H9 (cell line): ENCODE measurements at regions not wholly inside any gene's neighbourhood (a gene's known extent, or its start where the extent isn't known, plus 50 kb on each side); places are given as distances from the start of the nearest gene placed in this dataset.

Experiments
- DNase-seq: peaks from one replicate; pipeline ENCODE4 v3.0.0-alpha.2; 2017
- H2AFZ ChIP-seq: one replicate; pipeline ENCODE4 v1.6.1; 2013; ENCODE audit warnings: mild to moderate bottlenecking, low read length, control low read depth, moderate library complexity
- H2AK5ac ChIP-seq: 2 replicates; pipeline ENCODE4 v1.6.1; 2013; ENCODE audit warnings: low read length, control low read depth, mixed read lengths; ENCODE audit not compliant: insufficient read length
- H2BK120ac ChIP-seq: one replicate; pipeline ENCODE4 v1.6.1; 2013; ENCODE audit warnings: low read depth, mild to moderate bottlenecking, low read length, control low read depth, inconsistent platforms; ENCODE audit not compliant: poor library complexity, severe bottlenecking
- H2BK12ac ChIP-seq: 2 replicates; pipeline ENCODE4 v1.6.1; 2013; ENCODE audit warnings: low read length, control low read depth, mixed read lengths, low read depth; ENCODE audit not compliant: insufficient read length
- H2BK15ac ChIP-seq: 2 replicates; pipeline ENCODE4 v1.6.1; 2013; ENCODE audit warnings: low read depth, low read length, control low read depth
- H2BK20ac ChIP-seq: one replicate; pipeline ENCODE4 v1.6.1; 2013; ENCODE audit warnings: low read depth, mild to moderate bottlenecking, low read length, control low read depth, inconsistent platforms; ENCODE audit not compliant: poor library complexity, severe bottlenecking
- H2BK5ac ChIP-seq: 2 replicates; pipeline ENCODE4 v1.6.1; 2013; ENCODE audit warnings: low read length, control low read depth, mixed read lengths; ENCODE audit not compliant: insufficient read length
- H3K14ac ChIP-seq: 2 replicates; pipeline ENCODE4 v1.6.1; 2013; ENCODE audit warnings: low read length, control low read depth; ENCODE audit not compliant: insufficient read depth
- H3K18ac ChIP-seq: 2 replicates; pipeline ENCODE4 v1.6.1; 2013; ENCODE audit warnings: low read depth, mild to moderate bottlenecking, mixed read lengths, low read length, control low read depth; ENCODE audit not compliant: insufficient read length
- H3K23ac ChIP-seq: 2 replicates; pipeline ENCODE4 v1.6.1; 2013; ENCODE audit warnings: low read length, control low read depth, mixed read lengths, low read depth; ENCODE audit not compliant: insufficient read length
- H3K23me2 ChIP-seq: 2 replicates; pipeline ENCODE4 v1.6.1; 2013; ENCODE audit warnings: low read depth, mild to moderate bottlenecking, mixed read lengths, low read length, control low read depth; ENCODE audit not compliant: insufficient read length, poor library complexity, severe bottlenecking
- H3K27ac ChIP-seq: 2 replicates; pipeline ENCODE4 v1.5.1; 2013; ENCODE audit warnings: low read length, control low read depth, mixed read lengths, low read depth; ENCODE audit not compliant: insufficient read length
- H3K27me3 ChIP-seq: 2 replicates; pipeline ENCODE4 v1.6.1; 2013; ENCODE audit warnings: low read length, control low read depth, inconsistent platforms; ENCODE audit not compliant: insufficient read depth
- H3K4ac ChIP-seq: 2 replicates; pipeline ENCODE4 v1.6.1; 2013; ENCODE audit warnings: low read depth, mild to moderate bottlenecking, control low read depth, inconsistent platforms, low read length, moderate library complexity
- H3K4me1 ChIP-seq: 2 replicates; pipeline ENCODE4 v1.6.1; 2013; ENCODE audit warnings: low read length, control low read depth, inconsistent platforms; ENCODE audit not compliant: insufficient read depth
- H3K4me2 ChIP-seq: 2 replicates; pipeline ENCODE4 v1.6.1; 2013; ENCODE audit warnings: low read length, control low read depth, mixed read lengths; ENCODE audit not compliant: insufficient read length, insufficient read depth
- H3K56ac ChIP-seq: 2 replicates; pipeline ENCODE4 v1.6.1; 2013; ENCODE audit warnings: low read depth, mild to moderate bottlenecking, mixed read lengths, low read length, control low read depth; ENCODE audit not compliant: insufficient read length
- H3K79me1 ChIP-seq: 2 replicates; pipeline ENCODE4 v1.6.1; 2013; ENCODE audit warnings: low read depth, mild to moderate bottlenecking, moderate library complexity, low read length, control low read depth, inconsistent platforms; ENCODE audit not compliant: insufficient read depth, poor library complexity, severe bottlenecking
- H3K79me2 ChIP-seq: 2 replicates; pipeline ENCODE4 v1.6.1; 2013; ENCODE audit warnings: low read length, control low read depth, inconsistent platforms; ENCODE audit not compliant: insufficient read depth
- H3K9ac ChIP-seq: 2 replicates; pipeline ENCODE4 v1.6.1; 2013; ENCODE audit warnings: low read length, control low read depth, mixed read lengths; ENCODE audit not compliant: insufficient read length; ENCODE audit errors: extremely low read depth
- H3K9me3 ChIP-seq: one replicate; pipeline ENCODE4 v1.6.1; 2013; ENCODE audit warnings: low read depth, low read length, inconsistent platforms; ENCODE audit not compliant: control insufficient read depth
- H3T11ph ChIP-seq: one replicate; pipeline ENCODE4 v1.6.1; 2013; ENCODE audit warnings: mild to moderate bottlenecking, low read length, control low read depth, inconsistent platforms
- H4K20me1 ChIP-seq: one replicate; pipeline ENCODE4 v1.6.1; 2013; ENCODE audit not compliant: control insufficient read depth, insufficient read length, insufficient read depth
- H4K5ac ChIP-seq: 2 replicates; pipeline ENCODE4 v1.6.1; 2013; ENCODE audit warnings: low read depth, mild to moderate bottlenecking, mixed read lengths, low read length, control low read depth; ENCODE audit not compliant: insufficient read length
- H4K8ac ChIP-seq: replicated peaks from 2 replicates; pipeline ENCODE4 v1.6.1; 2013; ENCODE audit warnings: low read length, control low read depth, mixed read lengths, low read depth; ENCODE audit not compliant: insufficient read length
- H4K91ac ChIP-seq: 2 replicates; pipeline ENCODE4 v1.6.1; 2013; ENCODE audit warnings: low read depth, mild to moderate bottlenecking, moderate library complexity, mixed read lengths, low read length, control low read depth; ENCODE audit not compliant: insufficient read length
- H3K27ac Mint-ChIP-seq, 3 experiments: 2 replicates in 2 of 3; 3 replicates in 1 of 3; pipeline ENCODE4 v1.8.0; 2020 to 2021; ENCODE audit warnings: mixed read lengths in 3 of 3, mild to moderate bottlenecking in 1 of 3, moderate library complexity in 1 of 3
- H3K27me3 Mint-ChIP-seq: 2 replicates; pipeline ENCODE4 v1.8.0; 2021; ENCODE audit warnings: low read depth, mild to moderate bottlenecking, moderate library complexity, mixed read lengths
- H3K36me3 Mint-ChIP-seq, 3 experiments: 2 replicates in 2 of 3; 3 replicates in 1 of 3; pipeline ENCODE4 v1.8.0; 2020 to 2021; ENCODE audit warnings: low read depth in 3 of 3, mixed read lengths in 3 of 3; ENCODE audit not compliant: insufficient read depth in 1 of 3
- H3K4me1 Mint-ChIP-seq, 2 experiments: 2 replicates each; pipeline ENCODE4 v1.8.0; 2020; ENCODE audit warnings: mixed read lengths in 2 of 2
- H3K4me3 Mint-ChIP-seq, 2 experiments: 2 replicates in 1 of 2; 3 replicates in 1 of 2; pipeline ENCODE4 v1.8.0; 2020 to 2021; ENCODE audit warnings: mild to moderate bottlenecking in 2 of 2, mixed read lengths in 2 of 2, moderate library complexity in 1 of 2
- H3K9me3 Mint-ChIP-seq, 2 experiments: 2 replicates in 1 of 2; 3 replicates in 1 of 2; pipeline ENCODE4 v1.8.0; 2020; ENCODE audit warnings: mild to moderate bottlenecking in 2 of 2, mixed read lengths in 2 of 2, moderate library complexity in 1 of 2
- CTCF ChIP-seq: fragments of 200-600 bp; sonication (generic); conservative IDR thresholded peaks from 3 replicates; pipeline ENCODE4 v1.8.0; 2021; ENCODE audit warnings: antibody characterized with exemption, mild to moderate bottlenecking
- WGBS: extraction: QIAGEN DNeasy Blood & Tissue Kit; methylation state at CpG from one replicate; pipeline ENCODE4 v1.1.7; 2013; ENCODE audit warnings: missing lambda C conversion rate, low lambda C conversion rate, mixed read lengths; ENCODE audit not compliant: insufficient read length; ENCODE audit errors: extremely low coverage; 5-methylcytosine and 5-hydroxymethylcytosine counted together

- no peaks in the 10 kb centered on the region for H3K23me2 ChIP-seq
- no peak overlapping the region for H3K4me3 Mint-ChIP-seq
- H2BK5ac ChIP-seq: no peak overlapping the region
- no peaks in the 10 kb centered on the region for H4K20me1 ChIP-seq
- H3K56ac ChIP-seq: no peak overlapping the region
- no peak overlapping the region for H3K27ac ChIP-seq
- no peak overlapping the region for H4K8ac ChIP-seq
- no peak for TF ChIP-seq CTCF
- H3K36me3 Mint-ChIP-seq: no peaks in the 10 kb centered on the region; a peak in 1 of 7 replicates
- no peaks in the 10 kb centered on the region for H3K79me2 ChIP-seq
- no peaks in the 10 kb centered on the region for H3K79me1 ChIP-seq
- H3K4ac ChIP-seq: no peak overlapping the region
- peaks cover 32 to 39% of the 10 kb centered on the region in 2 experiments for H3K4me1 Mint-ChIP-seq
- no peak overlapping the region for H3K23ac ChIP-seq
- no peak overlapping the region for H4K91ac ChIP-seq
- H3K27me3 Mint-ChIP-seq: no peaks in the 10 kb centered on the region
- H3K27me3 ChIP-seq: no peaks in the 10 kb centered on the region
- no peak overlapping the region for H2BK15ac ChIP-seq
- no peak overlapping the region for H2AK5ac ChIP-seq
- no peak overlapping the region for H2BK12ac ChIP-seq
- no peak overlapping the region for H2AFZ ChIP-seq
- no peak overlapping the region for H3K9ac ChIP-seq
- DNase-seq: no peak
- H3K9me3 Mint-ChIP-seq: no peaks in the 10 kb centered on the region; a peak in 1 of 5 replicates
- no peak overlapping the region for H3K27ac Mint-ChIP-seq
- no peak overlapping the region for H3K14ac ChIP-seq
- no peaks in the 10 kb centered on the region for H3K4me1 ChIP-seq
- no peak overlapping the region for H2BK120ac ChIP-seq
- no peak overlapping the region for H3K4me2 ChIP-seq
- H3K9me3 ChIP-seq: no peaks in the 10 kb centered on the region
- no CpG with 5 or more reads among the region's 1 CpG for WGBS
- no peak overlapping the region for H2BK20ac ChIP-seq
- H3T11ph ChIP-seq: no peak overlapping the region
- no peak overlapping the region for H3K18ac ChIP-seq
- H4K5ac ChIP-seq: no peak overlapping the region
These were observed 365.1 kb upstream of the RIOK2 start for GRCh38 chr5:97547999-97548738.
